Neural cell (in vitro differentiated cells): ENCODE measurements at regions not wholly inside any gene's neighbourhood (a gene's known extent, or its start where the extent isn't known, plus 50 kb on each side); places are given as distances from the start of the nearest gene placed in this dataset.

Experiments used
- H2AFZ ChIP-seq: fragments of 200-600, 300-800 bp; sonication (generic), shearing (Covaris generic); 2 replicates; pipeline ENCODE4 v1.6.0; 2014; ENCODE audit warnings: low read depth, mild to moderate bottlenecking, antibody characterized with exemption, low read length, moderate library complexity
- H3F3A ChIP-seq: fragments of 200-600 bp; shearing (Covaris generic); 2 replicates; pipeline ENCODE4 v1.6.1; 2016; ENCODE audit warnings: mild to moderate bottlenecking, moderate library complexity, mixed read lengths, antibody characterized with exemption, low read length; ENCODE audit not compliant: insufficient read depth, poor library complexity, severe bottlenecking
- H3K27ac ChIP-seq: fragments of 200-600, 300-800 bp; sonication (generic), shearing (Covaris generic); 2 replicates; pipeline ENCODE4 v1.5.1; 2014; ENCODE audit warnings: mild to moderate bottlenecking, low read length, moderate library complexity
- H3K27me3 ChIP-seq: fragments of 300-800, 200-600 bp; sonication (generic), shearing (Covaris generic); 2 replicates; pipeline ENCODE4 v1.6.0; 2014; ENCODE audit warnings: mild to moderate bottlenecking, low read depth, low read length, moderate library complexity; ENCODE audit not compliant: insufficient read depth
- H3K36me3 ChIP-seq: fragments of 300-800, 200-600 bp; sonication (generic), shearing (Covaris generic); 2 replicates; pipeline ENCODE4 v1.5.1; 2014; ENCODE audit warnings: mild to moderate bottlenecking, antibody characterized with exemption, low read length, moderate library complexity; ENCODE audit not compliant: insufficient read depth
- H3K4me2 ChIP-seq: fragments of 300-800, 200-600 bp; sonication (generic), shearing (Covaris generic); 2 replicates; pipeline ENCODE4 v1.6.0; 2014; ENCODE audit warnings: mild to moderate bottlenecking, low read length
- H3K4me3 ChIP-seq: fragments of 300-800, 200-600 bp; sonication (generic), shearing (Covaris generic); 2 replicates; pipeline ENCODE4 v1.5.1; 2014; ENCODE audit warnings: mild to moderate bottlenecking, low read length, moderate library complexity
- H3K79me2 ChIP-seq: fragments of 200-600 bp; shearing (Covaris generic); replicated peaks from 2 replicates; pipeline ENCODE4 v1.6.0; 2014; ENCODE audit warnings: mild to moderate bottlenecking, low read length, moderate library complexity; ENCODE audit not compliant: insufficient read depth
- H3K9ac ChIP-seq: fragments of 300-800, 200-600 bp; sonication (generic), shearing (Covaris generic); 2 replicates; pipeline ENCODE4 v1.6.1; 2016; ENCODE audit warnings: mild to moderate bottlenecking, low read length, mixed read lengths
- H3K9me2 ChIP-seq: fragments of 200-600 bp; shearing (Covaris generic); 2 replicates; pipeline ENCODE4 v1.6.1; 2016; ENCODE audit warnings: mild to moderate bottlenecking, low read length, mixed read lengths; ENCODE audit not compliant: insufficient read depth
- H3K9me3 ChIP-seq: fragments of 200-600, 300-800 bp; sonication (generic), shearing (Covaris generic); 2 replicates; pipeline ENCODE4 v1.6.1; 2016; ENCODE audit warnings: mild to moderate bottlenecking, mixed run types, low read length, moderate library complexity, mixed read lengths
- H4K20me1 ChIP-seq: fragments of 200-600 bp; shearing (Covaris generic); 2 replicates; pipeline ENCODE4 v1.6.1; 2016; ENCODE audit warnings: mild to moderate bottlenecking, mixed run types; ENCODE audit not compliant: insufficient read depth
- EP300 ChIP-seq: fragments of 450-650 bp; conservative IDR thresholded peaks from 2 replicates; pipeline ENCODE4 v1.6.1; 2014; ENCODE audit warnings: antibody characterized with exemption, mild to moderate bottlenecking, moderate library complexity; ENCODE audit not compliant: poor library complexity, severe bottlenecking
- EZH2 ChIP-seq: fragments of 200-600, 300-800 bp; shearing (Covaris generic), sonication (generic); IDR thresholded peaks from 2 replicates; pipeline ENCODE4 v1.6.1; 2014; ENCODE audit warnings: antibody characterized with exemption, low read length, borderline replicate concordance, mild to moderate bottlenecking; ENCODE audit not compliant: insufficient read depth, poor library complexity, severe bottlenecking
- MXI1 ChIP-seq: fragments of 450-650 bp; conservative IDR thresholded peaks from 2 replicates; pipeline ENCODE4 v1.6.1; 2014; ENCODE audit warnings: antibody characterized with exemption, mild to moderate bottlenecking; ENCODE audit not compliant: poor library complexity, severe bottlenecking
- POLR2AphosphoS5 ChIP-seq: IDR thresholded peaks from 2 replicates; pipeline ENCODE4 v1.6.1; 2012
- RAD21 ChIP-seq: fragments of 450-650 bp; conservative IDR thresholded peaks from 2 replicates; pipeline ENCODE4 v1.6.1; 2014; ENCODE audit warnings: antibody characterized with exemption, mild to moderate bottlenecking, moderate library complexity
- SMC3 ChIP-seq: fragments of 450-650 bp; conservative IDR thresholded peaks from 2 replicates; pipeline ENCODE4 v1.6.1; 2014; ENCODE audit warnings: antibody characterized with exemption, mild to moderate bottlenecking, moderate library complexity; ENCODE audit not compliant: poor library complexity
- TAF1 ChIP-seq: IDR thresholded peaks from 2 replicates; pipeline ENCODE4 v1.6.1; 2012; ENCODE audit warnings: low read depth
- TF ChIP-seq, protein P1 (sequence below): IDR thresholded peaks from 2 replicates; pipeline ENCODE4 v1.6.1; 2012; ENCODE audit warnings: borderline replicate concordance
- TF ChIP-seq, protein P2 (sequence below): fragments of 450-650 bp; IDR thresholded peaks from 2 replicates; pipeline ENCODE4 v1.5.1; 2014; ENCODE audit warnings: antibody characterized with exemption, mild to moderate bottlenecking, moderate library complexity; ENCODE audit not compliant: poor library complexity, severe bottlenecking

- Histone ChIP-seq H3K27ac (no peak overlapping the region), H3K9me2 (no peaks in the 10 kb centered on the region), H3K79me2 (no peaks in the 10 kb centered on the region), H3F3A (no peaks in the 10 kb centered on the region), H2AFZ (no peak overlapping the region), H3K4me2 (no peak overlapping the region), H4K20me1 (no peaks in the 10 kb centered on the region), H3K4me3 (no peak overlapping the region), H3K9me3 (no peaks in the 10 kb centered on the region), H3K36me3 (no peaks in the 10 kb centered on the region), H3K9ac (no peak overlapping the region), H3K27me3 (peaks cover 34% of the 10 kb centered on the region)
- TF ChIP-seq POLR2AphosphoS5 (no peak), EZH2 (no peak), SMC3 (no peak), RAD21 (no peak), EP300 (no peak), TAF1 (no peak), MXI1 (no peak)
- TF ChIP-seq, protein P1, sequence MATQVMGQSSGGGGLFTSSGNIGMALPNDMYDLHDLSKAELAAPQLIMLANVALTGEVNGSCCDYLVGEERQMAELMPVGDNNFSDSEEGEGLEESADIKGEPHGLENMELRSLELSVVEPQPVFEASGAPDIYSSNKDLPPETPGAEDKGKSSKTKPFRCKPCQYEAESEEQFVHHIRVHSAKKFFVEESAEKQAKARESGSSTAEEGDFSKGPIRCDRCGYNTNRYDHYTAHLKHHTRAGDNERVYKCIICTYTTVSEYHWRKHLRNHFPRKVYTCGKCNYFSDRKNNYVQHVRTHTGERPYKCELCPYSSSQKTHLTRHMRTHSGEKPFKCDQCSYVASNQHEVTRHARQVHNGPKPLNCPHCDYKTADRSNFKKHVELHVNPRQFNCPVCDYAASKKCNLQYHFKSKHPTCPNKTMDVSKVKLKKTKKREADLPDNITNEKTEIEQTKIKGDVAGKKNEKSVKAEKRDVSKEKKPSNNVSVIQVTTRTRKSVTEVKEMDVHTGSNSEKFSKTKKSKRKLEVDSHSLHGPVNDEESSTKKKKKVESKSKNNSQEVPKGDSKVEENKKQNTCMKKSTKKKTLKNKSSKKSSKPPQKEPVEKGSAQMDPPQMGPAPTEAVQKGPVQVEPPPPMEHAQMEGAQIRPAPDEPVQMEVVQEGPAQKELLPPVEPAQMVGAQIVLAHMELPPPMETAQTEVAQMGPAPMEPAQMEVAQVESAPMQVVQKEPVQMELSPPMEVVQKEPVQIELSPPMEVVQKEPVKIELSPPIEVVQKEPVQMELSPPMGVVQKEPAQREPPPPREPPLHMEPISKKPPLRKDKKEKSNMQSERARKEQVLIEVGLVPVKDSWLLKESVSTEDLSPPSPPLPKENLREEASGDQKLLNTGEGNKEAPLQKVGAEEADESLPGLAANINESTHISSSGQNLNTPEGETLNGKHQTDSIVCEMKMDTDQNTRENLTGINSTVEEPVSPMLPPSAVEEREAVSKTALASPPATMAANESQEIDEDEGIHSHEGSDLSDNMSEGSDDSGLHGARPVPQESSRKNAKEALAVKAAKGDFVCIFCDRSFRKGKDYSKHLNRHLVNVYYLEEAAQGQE: no peak
- TF ChIP-seq, protein P2, sequence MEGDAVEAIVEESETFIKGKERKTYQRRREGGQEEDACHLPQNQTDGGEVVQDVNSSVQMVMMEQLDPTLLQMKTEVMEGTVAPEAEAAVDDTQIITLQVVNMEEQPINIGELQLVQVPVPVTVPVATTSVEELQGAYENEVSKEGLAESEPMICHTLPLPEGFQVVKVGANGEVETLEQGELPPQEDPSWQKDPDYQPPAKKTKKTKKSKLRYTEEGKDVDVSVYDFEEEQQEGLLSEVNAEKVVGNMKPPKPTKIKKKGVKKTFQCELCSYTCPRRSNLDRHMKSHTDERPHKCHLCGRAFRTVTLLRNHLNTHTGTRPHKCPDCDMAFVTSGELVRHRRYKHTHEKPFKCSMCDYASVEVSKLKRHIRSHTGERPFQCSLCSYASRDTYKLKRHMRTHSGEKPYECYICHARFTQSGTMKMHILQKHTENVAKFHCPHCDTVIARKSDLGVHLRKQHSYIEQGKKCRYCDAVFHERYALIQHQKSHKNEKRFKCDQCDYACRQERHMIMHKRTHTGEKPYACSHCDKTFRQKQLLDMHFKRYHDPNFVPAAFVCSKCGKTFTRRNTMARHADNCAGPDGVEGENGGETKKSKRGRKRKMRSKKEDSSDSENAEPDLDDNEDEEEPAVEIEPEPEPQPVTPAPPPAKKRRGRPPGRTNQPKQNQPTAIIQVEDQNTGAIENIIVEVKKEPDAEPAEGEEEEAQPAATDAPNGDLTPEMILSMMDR: no peak
Observed at GRCh38 chr18:53745224-53745967, 479.1 kb downstream of the MBD2 start.

DNA sequence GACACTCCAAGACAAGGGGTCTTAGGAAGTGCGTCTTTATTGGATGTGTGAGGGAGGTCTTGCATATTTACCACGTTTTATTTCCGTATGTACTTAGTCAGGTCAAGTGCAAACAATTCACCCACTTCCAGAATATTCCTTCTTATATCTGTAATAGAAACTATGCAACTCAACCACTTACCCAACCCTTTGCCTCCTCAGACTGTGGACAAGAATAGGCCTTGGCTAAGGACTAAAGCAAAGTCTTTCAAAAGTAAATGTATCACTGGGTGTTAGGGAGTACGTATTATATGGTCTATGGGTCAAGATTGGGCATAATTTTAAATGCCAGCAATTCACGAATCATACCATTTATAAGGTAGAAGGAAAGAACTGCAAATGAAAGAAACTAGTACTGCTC lies 484.8 kb downstream of the MBD2 start:
- peaks cover 4% of the 10 kb centered on the region for H3K27me3 ChIP-seq
- no peak for TF ChIP-seq POLR2AphosphoS5
- TF ChIP-seq TAF1: no peak
- no peak for TF ChIP-seq EP300
- no peak for TF ChIP-seq MXI1
- TF ChIP-seq, protein P2: no peak
- TF ChIP-seq, protein P1: no peak
- TF ChIP-seq EZH2: no peak
- TF ChIP-seq RAD21: no peak
- TF ChIP-seq SMC3: no peak
- H3K27ac ChIP-seq: no peak overlapping the region
- no peak overlapping the region for H3K4me3 ChIP-seq
- H3K9me3 ChIP-seq: no peaks in the 10 kb centered on the region
- no peaks in the 10 kb centered on the region for H3K79me2 ChIP-seq
- no peaks in the 10 kb centered on the region for H3K9me2 ChIP-seq
- no peak overlapping the region for H3K4me2 ChIP-seq
- H3F3A ChIP-seq: no peaks in the 10 kb centered on the region
- no peaks in the 10 kb centered on the region for H4K20me1 ChIP-seq
- no peaks in the 10 kb centered on the region for H3K36me3 ChIP-seq
- H2AFZ ChIP-seq: no peak overlapping the region
- H3K9ac ChIP-seq: no peak overlapping the region
